GM19395 (cell line): ENCODE measurements at regions not wholly inside any gene's neighbourhood (a gene's known extent, or its start where the extent isn't known, plus 50 kb on each side); places are given as distances from the start of the nearest gene placed in this dataset.
A peak's percentile ranks its signal among the peaks of the same experiment; 100 is the strongest.

Source experiments
- ATAC-seq: cut with Tn5 transposase; IDR thresholded peaks from one replicate; pipeline ENCODE4 v1.9.1; 2021; ENCODE audit warnings: mild to moderate bottlenecking, moderate library complexity; ENCODE audit not compliant: unreplicated experiment

DNA sequence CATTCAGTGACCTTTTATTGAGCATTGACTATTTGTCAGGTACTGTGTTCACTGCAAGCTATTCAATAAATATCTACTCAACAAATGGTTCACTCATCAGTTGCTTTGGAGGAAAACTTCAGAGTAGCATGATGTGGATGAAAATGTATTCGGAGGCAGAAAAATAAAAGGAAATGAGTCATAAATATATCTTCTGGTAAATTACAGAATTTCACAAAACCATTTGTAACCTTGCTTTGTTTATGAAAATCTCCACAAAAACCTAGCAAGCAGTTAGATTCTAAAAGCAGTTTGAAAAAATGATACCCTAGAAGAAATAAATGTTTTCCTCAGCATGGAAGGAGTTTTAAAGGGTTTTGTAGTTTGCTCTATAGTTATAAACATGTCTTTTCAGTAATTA, 399.6 kb downstream of the LMO7 start:
- ATAC-seq, result no peak

DNA sequence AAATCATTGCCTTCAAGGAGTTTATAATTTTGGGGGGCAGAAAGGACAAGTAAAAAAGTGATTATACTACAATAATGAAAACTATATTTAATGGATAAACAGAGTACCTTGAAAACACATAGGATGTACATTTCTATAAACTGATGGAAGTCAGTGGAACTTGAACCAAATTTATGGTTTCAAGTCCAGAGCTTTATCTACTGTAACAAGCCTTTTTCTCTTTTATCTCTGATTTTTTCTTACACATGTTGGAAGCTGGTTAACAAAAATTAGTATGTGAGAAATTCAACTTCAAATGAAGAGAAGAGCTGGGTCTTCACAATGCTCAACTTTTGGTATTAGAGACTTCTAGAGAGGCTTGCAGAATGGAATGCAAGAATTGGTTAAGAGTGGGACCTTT, 393.6 kb downstream of the LMO7 start:
- ATAC-seq, result no peak

DNA sequence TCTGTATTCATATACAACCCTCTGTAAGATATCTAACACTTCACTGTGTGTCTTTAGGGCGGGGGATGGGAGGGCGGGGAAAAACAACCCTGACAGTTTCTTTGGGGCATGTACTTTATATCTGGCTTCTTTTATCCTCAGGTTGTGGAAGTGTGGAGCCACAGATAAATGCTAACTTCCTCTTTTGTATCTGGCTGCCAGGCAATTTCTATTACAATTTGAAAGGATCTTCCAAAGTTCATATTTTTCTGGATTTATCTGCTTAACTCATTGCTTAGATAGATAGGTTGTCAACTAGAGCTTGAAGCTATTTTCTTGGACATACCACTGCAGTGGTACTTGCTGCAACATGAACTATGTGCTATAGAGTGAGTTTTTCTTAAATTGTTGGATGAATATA, 393.0 kb downstream of the LMO7 start:
- no peak for ATAC-seq

DNA sequence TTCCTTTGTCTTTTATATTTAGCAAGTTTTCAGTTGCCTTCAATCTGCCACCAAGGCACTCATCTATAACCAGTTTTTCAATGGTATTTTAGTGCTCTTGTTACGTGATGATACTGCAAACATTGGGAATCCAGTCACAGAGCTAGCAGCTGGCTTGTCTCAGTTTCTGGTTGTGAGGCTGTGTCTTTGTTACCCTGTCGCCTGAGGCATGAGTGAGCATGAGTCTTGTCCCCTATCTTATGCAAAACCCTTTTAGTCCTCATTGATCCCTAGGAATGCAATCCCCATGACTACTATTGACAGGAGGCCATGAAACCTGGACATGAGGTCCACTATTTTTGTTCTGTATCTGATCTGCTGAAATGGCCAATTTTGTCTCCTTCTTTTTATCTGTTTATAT, 391.0 kb downstream of the LMO7 start:
- no peak for ATAC-seq

DNA sequence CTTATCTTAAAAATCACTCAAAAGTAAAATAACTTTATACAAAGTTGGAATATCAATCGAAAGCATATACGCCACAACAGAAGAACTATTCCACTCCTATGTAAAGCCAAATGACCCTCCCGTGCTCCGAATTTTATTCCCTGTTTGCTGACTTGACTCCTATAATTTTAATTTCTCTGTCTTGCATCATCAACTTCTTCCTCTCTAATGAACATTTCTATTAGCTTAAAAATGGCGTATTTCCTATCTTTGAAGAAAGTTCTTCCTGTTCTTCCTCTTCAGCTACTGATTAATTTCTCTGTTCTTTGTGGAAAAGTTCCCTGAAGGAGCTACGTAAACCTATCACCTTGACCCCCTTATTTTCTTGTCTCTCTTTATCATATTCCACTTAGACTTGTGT, 389.3 kb downstream of the LMO7 start:
- ATAC-seq, result no peak

DNA sequence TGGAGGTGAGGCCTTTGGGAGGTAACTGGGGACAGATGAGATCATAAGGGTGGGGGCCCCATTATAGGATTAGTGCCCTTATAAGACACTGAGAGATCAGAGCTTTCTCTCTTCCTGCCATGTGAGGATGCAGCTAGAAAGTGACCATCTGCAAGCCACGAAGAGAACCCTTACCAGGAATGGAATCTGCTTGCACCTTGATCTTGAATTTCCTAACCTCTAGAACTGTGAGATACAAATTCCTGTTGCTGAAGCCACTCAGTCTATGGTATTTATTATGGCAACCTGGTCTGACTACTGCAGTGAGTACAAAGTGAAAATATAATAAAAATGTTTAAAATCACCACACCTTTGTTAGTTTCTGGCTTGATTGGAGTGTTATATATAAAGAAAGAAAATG, 388.0 kb downstream of the LMO7 start:
- ATAC-seq, result no peak

DNA sequence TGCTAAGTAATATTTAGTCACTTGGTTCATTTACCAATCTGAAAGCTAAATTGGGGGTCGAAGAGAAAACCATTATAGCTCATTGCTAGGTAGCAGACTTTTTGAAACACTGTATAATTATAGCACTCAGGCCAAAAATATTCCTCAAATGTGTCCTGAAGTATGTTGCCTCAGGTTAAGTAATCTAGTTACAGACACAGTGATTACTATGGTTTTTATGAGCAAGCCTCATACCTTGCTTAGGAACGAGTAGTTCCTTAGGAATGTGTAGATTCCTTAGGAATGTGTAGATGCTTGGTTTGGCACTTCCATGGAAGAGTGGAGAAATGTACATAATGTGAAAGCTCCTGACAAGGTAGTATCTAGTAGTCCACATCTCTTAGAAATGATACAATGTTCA, 387.5 kb downstream of the LMO7 start:
- ATAC-seq, result no peak

DNA sequence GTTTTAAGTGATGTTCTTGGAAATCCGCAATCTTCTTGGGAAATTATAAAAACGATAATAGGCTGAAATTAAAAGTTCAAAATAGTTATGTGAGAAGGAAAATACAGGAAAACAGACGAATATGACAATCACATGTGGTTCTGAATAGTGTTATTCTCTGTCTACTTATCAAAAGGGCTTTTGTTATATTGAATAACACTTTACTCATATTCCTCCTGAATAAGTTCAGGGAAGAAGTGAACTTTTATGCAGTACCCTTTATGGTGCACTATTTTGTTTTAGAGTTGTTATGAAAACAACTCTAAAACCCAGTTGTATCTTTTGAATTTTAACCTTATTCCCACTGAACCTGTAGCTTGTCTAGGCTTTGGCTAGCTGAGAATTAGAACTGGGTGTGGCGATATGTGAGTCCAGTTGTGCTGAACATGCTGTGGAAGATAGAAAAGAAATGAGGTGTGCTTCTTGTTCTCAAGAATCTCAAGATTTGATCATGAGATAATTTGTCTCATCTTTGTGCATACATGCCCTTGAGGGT, 384.4 kb downstream of the LMO7 start:
- ATAC-seq, result no peak

DNA sequence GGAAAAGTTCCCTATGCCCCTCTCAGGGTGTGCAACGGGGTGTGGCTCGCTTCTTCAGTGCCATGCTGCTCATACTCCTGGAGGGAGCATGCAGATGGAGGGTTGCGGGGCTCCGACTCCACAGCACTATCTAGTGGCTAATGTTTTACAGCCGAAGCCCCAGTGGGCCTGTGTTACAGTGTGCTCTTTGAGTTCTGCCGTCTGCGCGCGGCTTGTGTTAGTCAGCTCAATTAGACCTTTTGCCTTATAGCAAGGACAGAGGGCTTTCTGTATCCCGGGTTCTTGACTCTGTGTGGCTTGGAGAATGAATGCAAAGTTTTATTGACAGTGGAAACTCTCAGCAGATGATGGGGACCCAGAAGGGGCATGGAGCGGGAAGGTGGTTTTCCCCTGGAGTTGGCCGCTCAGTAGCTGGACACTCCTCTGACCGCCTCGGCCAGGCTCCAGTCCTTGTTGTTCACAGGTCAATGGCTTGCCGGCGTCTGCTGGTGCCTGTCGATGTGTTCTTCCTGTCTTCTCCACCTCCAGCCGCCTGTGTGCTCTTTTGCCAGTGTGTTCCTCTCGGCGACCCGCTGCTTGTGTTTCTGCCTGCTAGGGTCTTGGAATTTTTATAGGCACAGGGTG, 383.4 kb downstream of the LMO7 start:
- no peak for ATAC-seq

DNA sequence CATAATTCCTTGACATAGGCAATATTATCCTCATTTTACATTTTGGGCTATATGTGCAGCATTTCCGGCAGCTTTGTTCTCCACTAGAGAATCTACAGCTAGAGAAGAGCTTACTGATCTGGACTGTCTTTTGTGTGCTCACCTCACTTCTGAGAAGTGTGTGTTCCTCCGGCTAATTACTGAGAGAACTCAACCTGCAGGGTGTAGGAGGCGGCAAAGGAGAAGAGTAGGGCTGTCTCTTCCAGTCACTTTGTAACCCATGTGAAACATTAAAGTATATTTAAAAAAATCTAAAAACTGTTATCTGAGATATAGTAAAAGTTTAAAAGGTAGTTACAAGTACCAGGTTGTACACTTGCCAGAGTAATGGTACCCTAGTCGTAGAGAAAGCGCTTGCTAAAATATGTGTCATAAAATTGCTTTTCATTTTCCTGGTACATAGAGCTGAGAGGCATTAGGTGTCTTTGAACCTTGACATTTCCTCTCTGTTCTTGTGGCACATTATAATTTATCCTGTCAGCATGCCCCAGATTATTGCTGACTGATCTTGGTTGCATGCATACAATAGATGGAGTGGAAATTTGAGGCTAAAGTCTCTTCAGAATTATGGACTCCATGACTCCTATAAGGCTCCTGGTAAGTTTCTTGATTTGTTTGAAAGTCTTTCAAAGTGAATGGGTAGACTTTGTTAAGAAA, 381.9 kb downstream of the LMO7 start:
- no peak for ATAC-seq

DNA sequence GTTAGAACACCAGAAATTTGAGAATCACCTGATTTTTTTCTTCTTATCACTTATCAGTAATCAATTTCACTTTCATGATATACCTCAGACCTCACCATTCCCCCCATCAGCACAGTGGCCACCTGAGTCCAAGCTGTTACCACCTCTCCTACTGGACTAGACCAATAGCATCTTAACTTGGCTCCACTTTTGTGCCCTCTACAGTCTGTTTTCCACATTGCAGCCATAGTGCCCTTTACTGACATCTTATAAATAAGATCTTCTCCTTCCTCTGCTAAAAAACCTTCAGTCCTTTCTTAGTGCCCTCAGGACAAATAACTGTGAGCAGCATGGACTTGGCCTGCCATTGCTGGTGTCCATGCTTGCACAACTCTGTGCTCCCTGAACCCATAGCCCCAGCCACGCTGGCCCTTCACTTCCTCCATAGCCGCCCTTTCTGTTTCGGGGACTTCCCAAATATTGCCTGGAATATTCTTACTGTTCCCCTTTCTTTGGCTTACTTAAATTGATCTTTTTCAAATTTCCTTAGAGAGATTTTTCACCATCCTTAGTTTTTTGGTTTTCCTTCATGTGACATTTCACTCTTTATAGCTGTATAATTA, 380.8 kb downstream of the LMO7 start:
- peak; percentile 82 for ATAC-seq

DNA sequence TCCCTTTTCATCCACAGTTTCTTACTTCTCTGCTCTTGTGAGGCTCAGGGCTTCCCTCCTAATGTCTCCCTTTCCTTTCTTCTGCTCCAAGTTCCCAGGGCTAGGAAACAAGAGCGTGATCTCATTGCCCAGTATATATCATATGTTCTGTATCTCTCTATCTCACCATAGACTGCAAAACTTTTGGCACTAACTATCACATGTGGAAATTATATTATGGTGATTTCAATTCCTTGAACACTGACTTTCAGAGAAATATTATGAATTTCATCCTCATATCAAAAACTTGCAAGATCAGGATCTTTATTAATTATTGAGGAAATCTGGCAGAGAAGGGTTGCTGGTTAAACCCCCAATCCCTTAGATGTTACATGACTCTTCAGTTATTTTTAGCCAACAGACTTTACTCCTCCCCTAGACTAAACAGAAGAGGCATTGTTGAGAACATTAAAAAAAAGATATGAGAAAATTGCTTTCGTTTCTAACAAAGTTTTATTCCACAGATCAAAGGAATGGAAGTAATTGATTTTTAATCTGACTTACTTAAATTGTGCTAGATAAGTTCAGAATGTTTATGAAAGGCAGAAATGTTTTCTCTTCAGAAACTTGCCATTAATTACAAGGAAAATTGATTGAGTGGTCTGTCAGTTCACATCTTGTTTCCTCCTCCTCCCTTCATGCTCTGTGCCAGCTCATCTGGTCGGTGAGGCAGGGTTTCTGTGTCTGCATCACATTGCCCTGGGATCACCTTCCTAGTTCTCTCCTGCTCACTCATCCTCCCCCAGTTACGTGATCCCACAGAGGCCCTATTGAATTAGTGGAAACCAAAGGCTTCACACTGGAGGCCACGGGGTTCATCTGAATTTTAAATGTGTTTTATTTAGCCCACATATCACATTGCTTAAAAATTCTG, 378.5 kb downstream of the LMO7 start:
- no peak for ATAC-seq

DNA sequence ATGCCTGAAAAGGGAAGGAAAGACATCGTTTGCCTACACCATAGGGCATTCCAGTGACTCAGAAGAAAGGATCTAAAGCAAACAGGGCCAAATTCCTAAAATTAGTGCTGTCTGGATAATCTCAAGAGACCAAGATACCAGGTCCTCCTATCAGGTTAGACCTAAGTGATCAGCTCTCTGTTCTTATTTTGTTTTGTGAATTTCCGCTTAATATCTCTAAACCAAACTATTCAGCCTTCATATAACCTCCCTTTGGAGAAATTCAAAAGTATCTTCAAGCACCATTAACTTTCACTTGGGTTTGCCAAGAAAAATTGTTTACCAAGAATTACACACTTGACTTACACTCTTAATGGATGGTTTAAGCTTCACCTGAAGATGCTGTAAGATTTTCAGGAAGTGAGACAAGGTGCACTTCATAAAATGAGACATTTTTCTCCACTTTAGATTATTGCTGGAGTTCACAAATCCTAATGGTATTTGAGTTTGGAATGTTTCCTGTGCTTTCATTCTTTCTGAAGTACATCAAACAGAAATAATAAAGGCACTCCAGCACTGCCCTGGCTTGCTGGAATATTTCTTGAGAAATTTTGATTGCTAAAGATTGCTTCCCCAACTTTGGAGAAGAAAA, 376.1 kb downstream of the LMO7 start:
- no peak for ATAC-seq

DNA sequence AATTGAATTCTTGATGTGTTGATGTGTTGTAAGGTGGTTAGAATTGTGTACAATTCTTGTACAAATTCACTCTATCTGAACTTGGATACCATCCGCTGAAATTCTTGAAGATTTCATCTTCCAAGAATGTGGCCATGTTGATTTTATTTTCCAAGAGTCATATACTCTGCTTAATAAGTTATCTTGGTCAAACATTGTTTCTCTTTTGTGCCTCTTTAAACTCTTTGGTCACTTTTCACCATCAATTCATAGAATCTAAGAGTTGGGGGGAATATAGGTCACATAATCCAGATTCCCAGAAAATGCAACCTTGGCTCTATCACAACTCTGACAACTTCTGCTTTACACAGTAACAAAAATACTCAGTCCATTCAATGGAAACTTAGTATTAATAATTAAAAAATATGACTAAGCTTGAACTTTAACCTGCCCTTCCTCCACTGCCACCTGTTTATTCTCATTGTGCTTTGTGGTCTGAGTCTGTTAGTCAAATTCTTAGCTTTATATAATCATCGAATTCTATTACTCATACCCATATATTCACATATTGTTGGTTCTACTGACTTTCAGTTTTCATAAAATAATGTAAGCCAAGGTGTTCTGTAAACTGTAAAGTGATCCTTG, 373.2 kb downstream of the LMO7 start:
- peak; percentile 67 for ATAC-seq

DNA sequence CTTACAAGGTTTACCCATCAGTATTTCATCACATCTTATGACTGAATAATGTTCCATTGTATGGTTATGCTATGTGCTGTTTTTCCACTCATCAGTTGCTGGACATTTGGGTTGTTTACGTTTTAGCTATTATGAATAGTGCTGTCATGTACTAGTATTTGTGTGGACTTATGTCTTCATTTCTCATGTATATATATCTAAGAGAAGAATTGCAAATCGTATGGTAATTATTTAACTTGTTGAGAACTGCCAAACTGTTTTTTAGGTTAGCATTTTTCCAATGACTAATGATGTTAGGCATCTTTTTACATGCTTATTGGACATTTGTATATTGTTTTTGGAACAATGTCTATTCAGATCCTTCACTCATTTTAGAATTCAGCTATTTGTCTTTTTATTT, 368.3 kb downstream of the LMO7 start:
- ATAC-seq, result no peak

DNA sequence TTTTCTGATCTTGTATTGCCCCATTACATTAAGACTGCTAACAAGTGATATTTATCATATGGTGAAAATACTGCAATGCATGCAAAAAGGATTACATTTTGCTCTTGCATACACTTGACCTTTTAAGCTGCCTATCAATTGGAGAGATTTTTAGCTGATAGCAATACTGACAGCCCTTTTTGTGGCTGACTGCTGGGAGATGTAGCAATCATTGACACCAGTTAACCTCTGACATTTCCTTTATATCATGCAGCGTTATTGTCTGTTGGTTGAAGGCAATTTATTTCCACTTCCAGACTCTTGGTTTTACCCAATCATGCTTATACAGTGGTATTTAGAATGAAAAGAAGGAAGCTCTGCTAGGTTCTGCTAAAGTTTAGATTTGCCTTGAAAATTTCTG, 364.0 kb downstream of the LMO7 start:
- no peak for ATAC-seq

DNA sequence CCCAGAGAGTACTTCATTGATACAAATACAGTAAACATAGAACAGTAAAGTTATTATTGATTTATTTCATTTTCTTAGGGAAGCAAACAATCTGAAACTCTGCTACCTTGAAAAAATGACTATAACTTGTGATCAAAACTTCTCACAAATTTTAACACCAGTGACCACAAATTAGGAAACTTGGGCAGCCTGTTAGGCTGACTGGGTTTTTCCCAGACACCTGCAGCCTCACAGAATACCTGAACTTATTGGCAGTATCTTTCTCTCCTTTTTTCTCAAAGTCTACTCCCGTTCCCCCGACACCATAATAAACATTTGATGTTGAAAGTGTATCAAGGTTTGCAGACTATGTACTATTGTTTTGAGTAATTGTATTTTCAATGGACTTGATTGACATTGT, 360.5 kb downstream of the LMO7 start:
- no peak for ATAC-seq

DNA sequence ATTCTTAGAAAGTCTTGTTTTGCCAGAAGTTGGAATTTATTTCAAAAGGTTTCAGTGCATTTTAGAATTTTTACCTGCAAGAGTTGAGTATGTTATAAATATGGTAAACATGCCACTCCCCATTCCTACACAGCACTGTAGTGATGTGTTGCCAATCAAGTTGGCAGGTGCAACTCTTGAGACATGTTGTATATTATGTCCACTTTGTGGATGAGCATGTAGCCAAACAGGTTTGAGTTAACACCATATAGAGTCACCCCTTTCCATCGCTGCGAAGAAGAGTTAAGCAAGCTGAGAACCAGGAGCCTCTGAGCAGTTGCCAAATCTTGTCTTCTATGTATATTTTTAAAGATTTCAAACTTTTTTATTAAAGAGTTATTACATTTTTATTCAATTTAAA, 359.8 kb downstream of the LMO7 start:
- ATAC-seq, result no peak

DNA sequence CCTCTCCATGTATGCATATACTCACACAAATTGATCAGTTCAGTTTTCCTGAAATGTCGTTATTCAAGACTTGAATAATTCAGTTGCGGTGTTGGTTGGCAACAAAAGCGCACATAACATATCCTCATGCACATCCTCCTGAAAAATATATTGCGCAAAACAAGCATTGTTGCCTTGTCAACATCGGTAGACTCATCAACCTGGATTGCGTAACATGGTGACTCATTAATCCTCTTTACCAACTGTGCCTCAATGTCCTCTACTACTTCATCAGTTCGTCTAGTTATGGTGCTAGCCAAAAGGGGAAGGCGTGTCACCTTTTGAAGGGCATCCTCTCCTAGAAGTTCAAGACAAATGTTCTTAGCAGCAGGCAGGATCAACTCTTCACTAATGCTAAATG, 357.7 kb downstream of the LMO7 start:
- no peak for ATAC-seq

DNA sequence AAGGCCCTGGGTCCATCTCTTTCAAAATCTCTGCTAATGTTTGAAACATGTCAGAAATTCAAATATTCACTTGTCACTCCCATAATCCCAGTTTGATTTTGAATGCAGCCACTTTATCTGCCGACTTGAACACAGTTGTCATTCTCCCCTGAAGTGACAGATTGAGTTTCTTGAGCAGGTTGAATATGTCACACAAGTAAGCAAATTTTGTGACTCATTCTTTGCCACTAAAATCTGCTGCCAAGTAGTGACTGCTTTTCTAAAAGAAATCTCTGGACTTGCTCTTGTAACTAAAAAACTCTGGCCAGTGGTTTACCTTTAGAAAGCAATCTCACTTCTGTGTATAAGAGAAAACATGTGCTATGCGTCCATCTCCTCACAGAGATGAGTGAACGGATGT, 357.1 kb downstream of the LMO7 start:
- ATAC-seq, result no peak
